ENCODE measurements at regions not wholly inside any gene's neighbourhood (a gene's known extent, or its start where the extent isn't known, plus 50 kb on each side); places are given as distances from the start of the nearest gene placed in this dataset.

DNA sequence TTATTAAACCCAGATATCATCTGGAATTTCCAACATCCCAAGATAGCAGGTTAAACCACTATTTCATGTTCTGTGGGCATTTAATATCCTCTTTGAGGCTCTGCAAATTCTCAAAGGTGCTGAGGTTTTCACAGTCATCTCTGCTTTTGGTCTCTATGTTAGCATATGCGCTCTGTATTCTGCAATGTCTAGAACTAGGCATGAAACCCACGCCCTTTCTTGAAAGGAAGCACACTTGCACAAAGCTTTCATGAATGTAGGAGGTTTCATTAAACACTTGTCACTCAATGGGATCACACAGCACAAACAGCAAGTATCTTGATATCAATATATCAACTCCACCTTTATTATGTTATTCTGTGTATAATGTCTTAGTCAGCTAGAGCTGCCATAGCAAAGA is 172.0 kb upstream of the USP24 start:
- TF ChIP-seq, protein P1, sequence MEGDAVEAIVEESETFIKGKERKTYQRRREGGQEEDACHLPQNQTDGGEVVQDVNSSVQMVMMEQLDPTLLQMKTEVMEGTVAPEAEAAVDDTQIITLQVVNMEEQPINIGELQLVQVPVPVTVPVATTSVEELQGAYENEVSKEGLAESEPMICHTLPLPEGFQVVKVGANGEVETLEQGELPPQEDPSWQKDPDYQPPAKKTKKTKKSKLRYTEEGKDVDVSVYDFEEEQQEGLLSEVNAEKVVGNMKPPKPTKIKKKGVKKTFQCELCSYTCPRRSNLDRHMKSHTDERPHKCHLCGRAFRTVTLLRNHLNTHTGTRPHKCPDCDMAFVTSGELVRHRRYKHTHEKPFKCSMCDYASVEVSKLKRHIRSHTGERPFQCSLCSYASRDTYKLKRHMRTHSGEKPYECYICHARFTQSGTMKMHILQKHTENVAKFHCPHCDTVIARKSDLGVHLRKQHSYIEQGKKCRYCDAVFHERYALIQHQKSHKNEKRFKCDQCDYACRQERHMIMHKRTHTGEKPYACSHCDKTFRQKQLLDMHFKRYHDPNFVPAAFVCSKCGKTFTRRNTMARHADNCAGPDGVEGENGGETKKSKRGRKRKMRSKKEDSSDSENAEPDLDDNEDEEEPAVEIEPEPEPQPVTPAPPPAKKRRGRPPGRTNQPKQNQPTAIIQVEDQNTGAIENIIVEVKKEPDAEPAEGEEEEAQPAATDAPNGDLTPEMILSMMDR (IDR thresholded peaks at IDR 0.05): no peak
- TF ChIP-seq ZFX (IDR thresholded peaks at IDR 0.05; ENCODE audit: borderline replicate concordance): no peak

Data from 22Rv1 (cell line).